ENCODE measurements at regions not wholly inside any gene's neighbourhood (a gene's known extent, or its start where the extent isn't known, plus 50 kb on each side); places are given as distances from the start of the nearest gene placed in this dataset.

- DNase-seq = no peak
These were observed 63.9 kb upstream of the GHITM start for GRCh38 chr10:84075226-84076046.

- no peak for DNase-seq
These were observed 63.3 kb upstream of the GHITM start for GRCh38 chr10:84076047-84076388.

GRCh38 chr10:84076540-84077195 lies 62.6 kb upstream of the GHITM start:
- peak; percentile 3 for DNase-seq

- no peak for DNase-seq
These were observed 61.5 kb upstream of the GHITM start for GRCh38 chr10:84077768-84078167.

- DNase-seq = no peak
These were observed 60.5 kb upstream of the GHITM start for GRCh38 chr10:84078771-84079170.

GRCh38 chr10:84084342-84084741 lies 55.0 kb upstream of the GHITM start:
- no peak for DNase-seq

- DNase-seq = no peak
These were observed 52.1 kb upstream of the GHITM start for GRCh38 chr10:84087202-84087601.

GRCh38 chr10:84088626-84089025 lies 50.7 kb upstream of the GHITM start:
- no peak for DNase-seq

GRCh38 chr10:84089162-84089561 lies 50.1 kb upstream of the GHITM start:
- no peak for DNase-seq
